ENCODE measurements at regions not wholly inside any gene's neighbourhood (a gene's known extent, or its start where the extent isn't known, plus 50 kb on each side); places are given as distances from the start of the nearest gene placed in this dataset.

GRCh38 chr2:128708106-128708816, 389.6 kb upstream of the HS6ST1 start:
- Histone ChIP-seq H3K4me1 (replicated peaks; ENCODE audit: insufficient read depth) (no peaks in the 10 kb centered on the region), H3K4me2 (no peak overlapping the region), H3K36me3 (ENCODE audit: low read depth) (no peaks in the 10 kb centered on the region), H3K9me3 (ENCODE audit: insufficient read depth, low read depth) (peaks cover 19% of the 10 kb centered on the region), H2AFZ (no peak overlapping the region), H3K79me2 (ENCODE audit: low read depth) (no peaks in the 10 kb centered on the region), H3K27ac (no peak overlapping the region), H3K27me3 (ENCODE audit: insufficient read depth, low read depth) (peaks cover 4% of the 10 kb centered on the region; the same call in 1 of the 2 replicates), H4K20me1 (ENCODE audit: insufficient read depth) (no peaks in the 10 kb centered on the region), H3F3A (ENCODE audit: insufficient read depth, low read depth) (no peaks in the 10 kb centered on the region; the same call in 1 of the 2 replicates), H3K4me3 (no peak overlapping the region), H3K9me2 (ENCODE audit: insufficient read depth) (no peaks in the 10 kb centered on the region)
- no peak for DNase-seq
- TF ChIP-seq EZH2 (IDR thresholded peaks at IDR 0.05; ENCODE audit: low read depth) (no peak), CTCF (conservative IDR thresholded peaks at IDR 0.05) (no peak)
- POLR2A ChIA-PET (ENCODE audit: unreplicated experiment) = no interaction called here
- intact Hi-C loops (cut with micrococcal nuclease; ENCODE audit: unreplicated experiment) = no loop called here
- BruUV-seq (replicated peaks) = no TSS peak
- CTCF ChIA-PET = no interaction called here

GRCh38 chr2:128710242-128710641, 391.6 kb upstream of the HS6ST1 start:
- BruUV-seq (replicated peaks) = no TSS peak
- POLR2A ChIA-PET (ENCODE audit: unreplicated experiment) = no interaction called here

GRCh38 chr2:128710729-128711128, 392.1 kb upstream of the HS6ST1 start:
- CTCF ChIA-PET = no interaction called here
- POLR2A ChIA-PET (ENCODE audit: unreplicated experiment) = no interaction called here
- intact Hi-C loops (cut with micrococcal nuclease; ENCODE audit: unreplicated experiment) = no loop called here
- H3K9me2 ChIP-seq (ENCODE audit: insufficient read depth) = no peaks in the 10 kb centered on the region
- no peaks in the 10 kb centered on the region; the same call in 1 of the 2 replicates for H3F3A ChIP-seq (ENCODE audit: insufficient read depth, low read depth)
- H3K79me2 ChIP-seq (ENCODE audit: low read depth) = no peaks in the 10 kb centered on the region
- H3K27ac ChIP-seq = no peak overlapping the region
- peaks cover 6% of the 10 kb centered on the region for H3K27me3 ChIP-seq (ENCODE audit: insufficient read depth, low read depth)
- H3K4me3 ChIP-seq = no peak overlapping the region
- H4K20me1 ChIP-seq (ENCODE audit: insufficient read depth) = no peaks in the 10 kb centered on the region
- H3K36me3 ChIP-seq (ENCODE audit: low read depth) = no peaks in the 10 kb centered on the region
- no peak for DNase-seq
- TF ChIP-seq EZH2 (IDR thresholded peaks at IDR 0.05; ENCODE audit: low read depth) = no peak
- TF ChIP-seq CTCF (conservative IDR thresholded peaks at IDR 0.05) = no peak
- H2AFZ ChIP-seq = no peak overlapping the region
- H3K9me3 ChIP-seq (ENCODE audit: insufficient read depth, low read depth) = peaks cover 19% of the 10 kb centered on the region
- BruUV-seq (replicated peaks) = no TSS peak
- no peak overlapping the region for H3K4me2 ChIP-seq
- no peaks in the 10 kb centered on the region for H3K4me1 ChIP-seq (replicated peaks; ENCODE audit: insufficient read depth)

More at GRCh38 chr2:128710242-128710641, 391.6 kb upstream of the HS6ST1 start:
- H3K27ac ChIP-seq = no peak overlapping the region
- H3K27me3 ChIP-seq (ENCODE audit: insufficient read depth, low read depth) = peaks cover 4% of the 10 kb centered on the region
- DNase-seq = no peak
- no peaks in the 10 kb centered on the region for H3K36me3 ChIP-seq (ENCODE audit: low read depth)
- no peaks in the 10 kb centered on the region for H3K4me1 ChIP-seq (replicated peaks; ENCODE audit: insufficient read depth)
- H3K79me2 ChIP-seq (ENCODE audit: low read depth) = no peaks in the 10 kb centered on the region
- TF ChIP-seq EZH2 (IDR thresholded peaks at IDR 0.05; ENCODE audit: low read depth) (no peak), CTCF (conservative IDR thresholded peaks at IDR 0.05) (no peak)
- H3K9me2 ChIP-seq (ENCODE audit: insufficient read depth) = no peaks in the 10 kb centered on the region
- H4K20me1 ChIP-seq (ENCODE audit: insufficient read depth) = no peaks in the 10 kb centered on the region
- no peak overlapping the region for H2AFZ ChIP-seq
- H3K9me3 ChIP-seq (ENCODE audit: insufficient read depth, low read depth) = peaks cover 19% of the 10 kb centered on the region
- no peak overlapping the region for H3K4me3 ChIP-seq
- no peak overlapping the region for H3K4me2 ChIP-seq
- CTCF ChIA-PET = no interaction called here
- intact Hi-C loops (cut with micrococcal nuclease; ENCODE audit: unreplicated experiment) = no loop called here
- H3F3A ChIP-seq (ENCODE audit: insufficient read depth, low read depth) = no peaks in the 10 kb centered on the region; the same call in 1 of the 2 replicates
